SK-N-MC (cell line): ENCODE measurements at regions not wholly inside any gene's neighbourhood (a gene's known extent, or its start where the extent isn't known, plus 50 kb on each side); places are given as distances from the start of the nearest gene placed in this dataset.

ENCODE experiments used
- DNase-seq: peaks from one replicate; pipeline ENCODE4 v3.0.0-alpha.2; 2011; ENCODE audit warnings: low read depth, low spot score
- H3K27ac ChIP-seq: fragments of 200-600 bp; sonication (generic); 2 replicates; pipeline ENCODE4 v1.5.1; 2016; ENCODE audit warnings: mixed run types
- H3K36me3 ChIP-seq: fragments of 200-600 bp; sonication (generic); 2 replicates; pipeline ENCODE4 v1.6.1; 2017; ENCODE audit warnings: antibody characterized with exemption, low read length, mixed read lengths; ENCODE audit not compliant: insufficient read depth
- H3K4me3 ChIP-seq: fragments of 200-600 bp; sonication (generic); 2 replicates; pipeline ENCODE4 v1.5.1; 2016
- H3K9ac ChIP-seq: fragments of 200-600 bp; sonication (generic); 2 replicates; pipeline ENCODE4 v1.8.0; 2017; ENCODE audit warnings: mixed run types, mixed read lengths; ENCODE audit not compliant: insufficient read length
- H3K9me3 ChIP-seq: fragments of 200-600 bp; sonication (generic); 2 replicates; pipeline ENCODE4 v1.6.1; 2017; ENCODE audit warnings: low read depth, mild to moderate bottlenecking, antibody characterized with exemption, low read length, moderate library complexity, mixed read lengths
- EZH2 ChIP-seq: fragments of 200-600 bp; sonication (generic); IDR thresholded peaks from one replicate; pipeline ENCODE4 v1.6.1; 2017; ENCODE audit warnings: antibody characterized with exemption
- FOXP2 ChIP-seq: optimal IDR thresholded peaks from 2 replicates; pipeline ENCODE3; 2011; ENCODE audit warnings: mild to moderate bottlenecking, moderate library complexity; ENCODE audit not compliant: insufficient read depth; ENCODE audit errors: extremely low read length, control extremely low read depth
- POLR2AphosphoS5 ChIP-seq: IDR thresholded peaks from 2 replicates; pipeline ENCODE4 v1.6.1; 2012; ENCODE audit warnings: mild to moderate bottlenecking, low read depth, low read length, borderline replicate concordance

GRCh38 chr14:66281036-66281776 is 205.0 kb upstream of the CCDC196 start:
- H3K4me3 ChIP-seq = no peak overlapping the region
- H3K9me3 ChIP-seq = no peaks in the 10 kb centered on the region; the same call in 1 of the 2 replicates
- no peak overlapping the region for H3K9ac ChIP-seq
- no peaks in the 10 kb centered on the region for H3K36me3 ChIP-seq
- TF ChIP-seq EZH2 = no peak
- TF ChIP-seq POLR2AphosphoS5 = no peak
- TF ChIP-seq FOXP2 = no peak
- no peak for DNase-seq
- no peak overlapping the region for H3K27ac ChIP-seq

GRCh38 chr14:66284346-66284745 is 201.8 kb upstream of the CCDC196 start:
- DNase-seq = no peak
- no peaks in the 10 kb centered on the region for H3K36me3 ChIP-seq
- H3K9me3 ChIP-seq = no peaks in the 10 kb centered on the region; the same call in 1 of the 2 replicates
- no peak overlapping the region for H3K4me3 ChIP-seq
- H3K9ac ChIP-seq = no peak overlapping the region
- no peak for TF ChIP-seq FOXP2
- no peak for TF ChIP-seq EZH2
- no peak for TF ChIP-seq POLR2AphosphoS5
- H3K27ac ChIP-seq = no peak overlapping the region

GRCh38 chr14:66288511-66288910 is 197.7 kb upstream of the CCDC196 start:
- no peak overlapping the region for H3K4me3 ChIP-seq
- no peak for DNase-seq
- H3K36me3 ChIP-seq = no peaks in the 10 kb centered on the region
- no peak overlapping the region for H3K27ac ChIP-seq
- no peak overlapping the region for H3K9ac ChIP-seq
- TF ChIP-seq EZH2 (no peak), FOXP2 (no peak), POLR2AphosphoS5 (no peak)
- H3K9me3 ChIP-seq = no peaks in the 10 kb centered on the region

- TF ChIP-seq EZH2 = no peak
- no peak for TF ChIP-seq FOXP2
- TF ChIP-seq POLR2AphosphoS5 = no peak
- Histone ChIP-seq H3K27ac (no peak overlapping the region), H3K4me3 (no peak overlapping the region), H3K36me3 (no peaks in the 10 kb centered on the region), H3K9ac (no peak overlapping the region), H3K9me3 (no peaks in the 10 kb centered on the region)
- DNase-seq = no peak
These were observed 194.4 kb upstream of the CCDC196 start for GRCh38 chr14:66291756-66292155.

- no peak overlapping the region for H3K9ac ChIP-seq
- no peaks in the 10 kb centered on the region for H3K9me3 ChIP-seq
- TF ChIP-seq POLR2AphosphoS5 (no peak), FOXP2 (no peak), EZH2 (no peak)
- DNase-seq = no peak
- H3K4me3 ChIP-seq = no peak overlapping the region
- no peaks in the 10 kb centered on the region for H3K36me3 ChIP-seq
- H3K27ac ChIP-seq = no peak overlapping the region
These were observed 192.6 kb upstream of the CCDC196 start for GRCh38 chr14:66293533-66294105.

GRCh38 chr14:66295386-66295785 is 190.8 kb upstream of the CCDC196 start:
- no peak for TF ChIP-seq FOXP2
- no peak for TF ChIP-seq POLR2AphosphoS5
- no peak for TF ChIP-seq EZH2
- Histone ChIP-seq H3K27ac (no peak overlapping the region), H3K9ac (no peak overlapping the region), H3K36me3 (no peaks in the 10 kb centered on the region), H3K9me3 (no peaks in the 10 kb centered on the region), H3K4me3 (no peak overlapping the region)
- DNase-seq = no peak

GRCh38 chr14:66300886-66301285 is 185.3 kb upstream of the CCDC196 start:
- H3K4me3 ChIP-seq = no peak overlapping the region
- DNase-seq = no peak
- H3K27ac ChIP-seq = no peak overlapping the region
- no peak for TF ChIP-seq FOXP2
- no peak for TF ChIP-seq POLR2AphosphoS5
- TF ChIP-seq EZH2 = no peak
- no peaks in the 10 kb centered on the region for H3K9me3 ChIP-seq
- H3K9ac ChIP-seq = no peak overlapping the region
- no peaks in the 10 kb centered on the region for H3K36me3 ChIP-seq

GRCh38 chr14:66306101-66306500 is 180.1 kb upstream of the CCDC196 start:
- Histone ChIP-seq H3K9ac (no peak overlapping the region), H3K36me3 (no peaks in the 10 kb centered on the region), H3K27ac (no peak overlapping the region), H3K9me3 (no peaks in the 10 kb centered on the region), H3K4me3 (no peak overlapping the region)
- no peak for DNase-seq
- TF ChIP-seq POLR2AphosphoS5 (no peak), FOXP2 (no peak), EZH2 (no peak)
